CD4-positive, alpha-beta T cell (primary cell): ENCODE measurements at regions not wholly inside any gene's neighbourhood (a gene's known extent, or its start where the extent isn't known, plus 50 kb on each side); places are given as distances from the start of the nearest gene placed in this dataset.

Source experiments
- ATAC-seq: fragments of 200-7000 bp; cut with Tn5 transposase; one replicate; pipeline ENCODE4 v1.10.0; 2022; ENCODE audit warnings: mild to moderate bottlenecking; ENCODE audit not compliant: poor library complexity
- CTCF ChIA-PET: fragments of 350-600 bp; sonication (Branson Sonifier 250); formaldehyde crosslinking; loops from one replicate; lab custom pipeline; 2021; ENCODE audit warnings: antibody characterized with exemption, inconsistent platforms; lab: Charles Lee
- POLR2A ChIA-PET: fragments of 350-600 bp; sonication (Branson Sonifier 250); formaldehyde crosslinking; loops from one replicate; lab custom pipeline; 2021; ENCODE audit warnings: antibody characterized with exemption, inconsistent platforms; lab: Charles Lee
- DNase-seq, 14 experiments: peaks; one replicate each; pipeline ENCODE4 v3.0.0-alpha.2; 2013 to 2020; ENCODE audit warnings: mixed read lengths in 2 of 14
- H3K27ac ChIP-seq, 2 donors: one replicate each; pipeline versions ENCODE4 v1.5.1 to v1.7.0; 2013; ENCODE audit warnings: low read length in 2 of 2, low read depth in 1 of 2, mild to moderate bottlenecking in 1 of 2
- H3K27me3 ChIP-seq, 2 experiments: 1 replicate in 1 of 2; 2 replicates in 1 of 2; pipeline versions ENCODE4 v1.6.1 to v1.7.0; 2013; ENCODE audit warnings: low read length in 2 of 2, control low read depth in 1 of 2, mild to moderate bottlenecking in 1 of 2, moderate library complexity in 1 of 2; ENCODE audit not compliant: insufficient read depth in 2 of 2, control insufficient read depth in 1 of 2
- H3K36me3 ChIP-seq: one replicate; pipeline ENCODE4 v1.6.1; 2013; ENCODE audit warnings: low read length, control low read depth; ENCODE audit not compliant: insufficient read depth
- H3K4me1 ChIP-seq: one replicate; pipeline ENCODE4 v1.6.1; 2013; ENCODE audit warnings: low read length, control low read depth; ENCODE audit not compliant: insufficient read depth
- H3K4me3 ChIP-seq: one replicate; pipeline ENCODE4 v1.5.1; 2013; ENCODE audit warnings: mild to moderate bottlenecking, low read length, moderate library complexity
- H3K9me3 ChIP-seq, 2 experiments: 1 replicate in 1 of 2; 2 replicates in 1 of 2; pipeline versions ENCODE4 v1.6.1 to v1.7.0; 2013; ENCODE audit warnings: low read length in 2 of 2, mild to moderate bottlenecking in 2 of 2, control low read depth in 1 of 2, moderate library complexity in 1 of 2; ENCODE audit not compliant: control insufficient read depth in 1 of 2, insufficient read depth in 1 of 2
- H3K27ac Mint-ChIP-seq: one replicate; pipeline ENCODE4 v1.8.0; 2020; ENCODE audit warnings: mixed read lengths
- H3K27me3 Mint-ChIP-seq: one replicate; pipeline ENCODE4 v1.8.0; 2021; ENCODE audit warnings: mixed read lengths
- H3K36me3 Mint-ChIP-seq: one replicate; pipeline ENCODE4 v1.8.0; 2021; ENCODE audit warnings: low read depth, mixed read lengths
- H3K4me1 Mint-ChIP-seq: one replicate; pipeline ENCODE4 v1.8.0; 2021; ENCODE audit warnings: low read depth, mixed read lengths
- H3K4me3 Mint-ChIP-seq: one replicate; pipeline ENCODE4 v1.8.0; 2020; ENCODE audit warnings: mild to moderate bottlenecking, mixed read lengths
- H3K9me3 Mint-ChIP-seq: one replicate; pipeline ENCODE4 v1.8.0; 2020; ENCODE audit warnings: mixed read lengths
- CTCF ChIP-seq: fragments of 200-600 bp; IDR thresholded peaks from one replicate; pipeline ENCODE4 v1.8.0; 2022; ENCODE audit warnings: antibody characterized with exemption, mild to moderate bottlenecking
- intact Hi-C, 2 experiments: fragments of 100-400 bp; cut with DNase I in 1 of 2; cut with micrococcal nuclease in 1 of 2; formaldehyde crosslinking; loops; one replicate each; pipeline versions ENCODE4 v1.15.1 to v1.9.0; 2023 to 2025; cut with DNase I, micrococcal nuclease

- Histone ChIP-seq H3K27me3 (peaks cover 0 to 3% of the 10 kb centered on the region in 2 experiments), H3K4me3 (no peak overlapping the region), H3K4me1 (no peaks in the 10 kb centered on the region), H3K27ac (no peak overlapping the region), H3K36me3 (no peaks in the 10 kb centered on the region), H3K9me3 (no peaks in the 10 kb centered on the region)
- Mint-ChIP-seq H3K27ac (no peak overlapping the region), H3K4me3 (no peak overlapping the region), H3K9me3 (peaks cover 3% of the 10 kb centered on the region), H3K4me1 (no peaks in the 10 kb centered on the region), H3K27me3 (no peaks in the 10 kb centered on the region), H3K36me3 (no peaks in the 10 kb centered on the region)
- TF ChIP-seq CTCF: no peak
- ATAC-seq (no peak), DNase-seq (no peak)
- intact Hi-C loops: no loop called here
- POLR2A ChIA-PET: no interaction called here
- CTCF ChIA-PET: no interaction called here
Measured at GRCh38 chr5:6812091-6812490, 98.9 kb downstream of the TENT4A start.

- Histone ChIP-seq H3K36me3 (no peaks in the 10 kb centered on the region), H3K27ac (no peak overlapping the region), H3K9me3 (no peaks in the 10 kb centered on the region), H3K4me3 (no peak overlapping the region), H3K4me1 (no peaks in the 10 kb centered on the region), H3K27me3 (peaks cover 0 to 6% of the 10 kb centered on the region in 2 experiments)
- ATAC-seq (no peak), DNase-seq (no peak)
- no peak for TF ChIP-seq CTCF
- no peaks in the 10 kb centered on the region for H3K36me3 Mint-ChIP-seq
- no peaks in the 10 kb centered on the region for H3K4me1 Mint-ChIP-seq
- H3K27me3 Mint-ChIP-seq: peaks cover under 1% of the 10 kb centered on the region
- H3K9me3 Mint-ChIP-seq: no peaks in the 10 kb centered on the region
- ChIA-PET POLR2A (no interaction called here), CTCF (no interaction called here)
- H3K27ac Mint-ChIP-seq: no peak overlapping the region
- intact Hi-C loops: no loop called here
- H3K4me3 Mint-ChIP-seq: no peak overlapping the region
Measured at GRCh38 chr5:6812800-6813731, 99.8 kb downstream of the TENT4A start.

GRCh38 chr5:6814816-6815215, 101.6 kb downstream of the TENT4A start:
- no peak for TF ChIP-seq CTCF
- Mint-ChIP-seq H3K27ac (no peak overlapping the region), H3K9me3 (no peaks in the 10 kb centered on the region), H3K27me3 (peaks cover 17% of the 10 kb centered on the region), H3K4me1 (no peaks in the 10 kb centered on the region), H3K36me3 (no peaks in the 10 kb centered on the region), H3K4me3 (no peak overlapping the region)
- Histone ChIP-seq H3K27me3 (peaks cover 0 to 10% of the 10 kb centered on the region in 2 experiments), H3K36me3 (no peaks in the 10 kb centered on the region), H3K9me3 (no peaks in the 10 kb centered on the region), H3K4me3 (no peak overlapping the region), H3K27ac (no peak overlapping the region), H3K4me1 (no peaks in the 10 kb centered on the region)
- POLR2A ChIA-PET: no interaction called here
- intact Hi-C loops: no loop called here
- ATAC-seq (no peak), DNase-seq (no peak)
- CTCF ChIA-PET: no interaction called here
